ENCODE measurements at regions not wholly inside any gene's neighbourhood (a gene's known extent, or its start where the extent isn't known, plus 50 kb on each side); places are given as distances from the start of the nearest gene placed in this dataset.

- Histone ChIP-seq H3K4me1 (replicated peaks in 1 of 4; ENCODE audit: control insufficient read depth in 3 of 4, insufficient read depth in 4 of 4, low read length in 3 of 4) (no peaks in the 10 kb centered on the region), H3K23ac (ENCODE audit: insufficient read length) (no peak overlapping the region), H2AK5ac (ENCODE audit: low read depth, low read length) (no peak overlapping the region), H3K9ac (replicated peaks in 1 of 4; ENCODE audit: extremely low read depth in 1 of 4, low read depth in 3 of 4, low read length in 3 of 4) (no peak overlapping the region), H4K91ac (replicated peaks; ENCODE audit: insufficient read length, low read length) (no peak overlapping the region), H2BK5ac (ENCODE audit: low read depth, low read length) (no peak overlapping the region), H2BK120ac (replicated peaks; ENCODE audit: low read depth, low read length) (no peak overlapping the region), H4K8ac (ENCODE audit: extremely low read depth, insufficient read depth, low read length) (no peak overlapping the region), H3K4me2 (ENCODE audit: insufficient read depth in 1 of 2, low read depth in 2 of 2, low read length in 2 of 2) (no peak overlapping the region), H3K9me3 (ENCODE audit: insufficient read depth in 2 of 2, low read depth in 1 of 2, low read length in 1 of 2) (no peaks in the 10 kb centered on the region), H3K23me2 (ENCODE audit: low read depth, low read length) (no peaks in the 10 kb centered on the region), H3K4ac (replicated peaks; ENCODE audit: insufficient read length, low read depth, low read length) (no peak overlapping the region), H3K14ac (ENCODE audit: insufficient read length) (no peak overlapping the region), H4K20me1 (replicated peaks in 1 of 2; ENCODE audit: control insufficient read depth in 1 of 2, insufficient read depth in 2 of 2, low read length in 2 of 2) (no peaks in the 10 kb centered on the region), H2BK15ac (ENCODE audit: low read length) (no peak overlapping the region), H2BK12ac (ENCODE audit: low read depth, low read length) (no peak overlapping the region), H2AFZ (ENCODE audit: low read length) (no peak overlapping the region), H2BK20ac (ENCODE audit: low read length) (no peak overlapping the region), H4K5ac (ENCODE audit: insufficient read length, low read depth, low read length) (no peak overlapping the region), H3K79me2 (ENCODE audit: control insufficient read depth in 1 of 2, insufficient read depth in 2 of 2, low read length in 2 of 2) (no peaks in the 10 kb centered on the region), H3K79me1 (ENCODE audit: low read depth, low read length) (no peaks in the 10 kb centered on the region), H3K18ac (ENCODE audit: extremely low read depth, low read length) (no peak overlapping the region), H3K56ac (replicated peaks; ENCODE audit: insufficient read length, low read depth, low read length) (no peak overlapping the region), H3K4me3 (ENCODE audit: extremely low read depth in 1 of 4, insufficient read depth in 2 of 4, low read depth in 3 of 4, low read length in 4 of 4) (no peak overlapping the region), H3K36me3 (ENCODE audit: control insufficient read depth in 2 of 4, insufficient read depth in 4 of 4, low read length in 3 of 4) (no peaks in the 10 kb centered on the region), H3K27ac (ENCODE audit: low read depth, low read length) (no peak overlapping the region), H3K27me3 (replicated peaks in 1 of 4; ENCODE audit: control insufficient read depth in 3 of 4, extremely low read depth in 1 of 4, insufficient read depth in 3 of 4, low read length in 3 of 4) (no peaks in the 10 kb centered on the region)
- ChIA-PET POLR2A (ENCODE audit: partially characterized antibody) (no interaction called here), CTCF (ENCODE audit: partially characterized antibody) (no interaction called here)
- FAIRE-seq, result no peak
- DNase-seq (ENCODE audit: low read depth in 1 of 2, low spot score in 2 of 2), result no peak
- 79% methylated on average over 2 of the region's 2 CpGs; no CpG with 5 or more reads in 1 of the 2 experiments for WGBS, 2 experiments (ENCODE audit: extremely low coverage in 1 of 2, insufficient coverage in 1 of 2, insufficient read length in 1 of 2, insufficient replicate concordance in 2 of 2, low coverage in 1 of 2, low lambda C conversion rate in 2 of 2, missing lambda C conversion rate in 1 of 2)
- no peak for TF ChIP-seq SIN3A (conservative IDR thresholded peaks at IDR 0.05 in 1 of 2, IDR thresholded peaks at IDR 0.05 in 1 of 2; ENCODE audit: low read depth in 1 of 2, low read length in 2 of 2)
- TF ChIP-seq, protein P1, sequence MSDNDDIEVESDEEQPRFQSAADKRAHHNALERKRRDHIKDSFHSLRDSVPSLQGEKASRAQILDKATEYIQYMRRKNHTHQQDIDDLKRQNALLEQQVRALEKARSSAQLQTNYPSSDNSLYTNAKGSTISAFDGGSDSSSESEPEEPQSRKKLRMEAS (IDR thresholded peaks at IDR 0.05), result no peak
- TF ChIP-seq SIRT6 (IDR thresholded peaks at IDR 0.05; ENCODE audit: low read length), result no peak
- no peak for TF ChIP-seq JUND (IDR thresholded peaks at IDR 0.05; ENCODE audit: low read length)
- TF ChIP-seq SIX5 (IDR thresholded peaks at IDR 0.05; ENCODE audit: low read depth, low read length), result no peak
- no peak for TF ChIP-seq PHF8 (conservative IDR thresholded peaks at IDR 0.05; ENCODE audit: low read depth, low read length)
- TF ChIP-seq NANOG (IDR thresholded peaks at IDR 0.05; ENCODE audit: insufficient read depth, low read depth, low read length, poor library complexity, severe bottlenecking), result no peak
- TF ChIP-seq TAF7 (optimal IDR thresholded peaks at IDR 0.05; ENCODE audit: borderline replicate concordance, low read depth, low read length), result no peak
- no peak for TF ChIP-seq NRF1 (IDR thresholded peaks at IDR 0.05; ENCODE audit: low read depth, low read length)
- no peak for TF ChIP-seq BACH1 (IDR thresholded peaks at IDR 0.05; ENCODE audit: low read length)
- TF ChIP-seq CREB1 (IDR thresholded peaks at IDR 0.05), result no peak
These were observed 1964.0 kb upstream of the CDH6 start for GRCh38 chr5:29229461-29229860.

All from H1 (cell line).